Caco-2 (cell line): ENCODE measurements at regions not wholly inside any gene's neighbourhood (a gene's known extent, or its start where the extent isn't known, plus 50 kb on each side); places are given as distances from the start of the nearest gene placed in this dataset.

Experiments used
- BruUV-seq: library from RNA; stranded (reverse); fragments of 400-500 nt; replicated peaks from 2 replicates; lab custom pipeline; 2021; lab: Mats Ljungman, UMichigan
- CTCF ChIA-PET: fragments of 300-600 bp; sonication (Branson Sonifier 250); formaldehyde crosslinking; loops from one replicate; lab custom pipeline; 2022; ENCODE audit warnings: antibody characterized with exemption; lab: Charles Lee
- POLR2A ChIA-PET: fragments of 300-600 bp; sonication (Branson Sonifier 250); formaldehyde crosslinking; loops from one replicate; lab custom pipeline; 2022; ENCODE audit warnings: antibody characterized with exemption; lab: Charles Lee
- DNase-seq, 2 experiments: peaks; one replicate each; pipeline versions ENCODE4 v3.0.0 to v3.0.0-alpha.2; 2020 to 2022
- H3K27me3 ChIP-seq: replicated peaks from 2 replicates; pipeline ENCODE4 v1.6.0; 2011; ENCODE audit warnings: low read length; ENCODE audit not compliant: control insufficient read depth, insufficient read depth
- H3K36me3 ChIP-seq: 2 replicates; pipeline ENCODE4 v1.5.1; 2011; ENCODE audit warnings: low read length; ENCODE audit not compliant: control insufficient read depth, insufficient read depth
- H3K4me1 ChIP-seq: fragments of 250-450 bp; sonication (Bioruptor Pico); 2 replicates; pipeline ENCODE4 v1.5.1; 2020; ENCODE audit warnings: mild to moderate bottlenecking
- H3K4me3 ChIP-seq: 2 replicates; pipeline ENCODE4 v1.5.1; 2011; ENCODE audit warnings: low read depth, mild to moderate bottlenecking, control low read depth, low read length
- H3K9me3 ChIP-seq: fragments of 250-450 bp; sonication (Bioruptor Pico); 2 replicates; pipeline ENCODE4 v1.5.1; 2020; ENCODE audit warnings: mild to moderate bottlenecking, moderate library complexity
- H3K27ac Mint-ChIP-seq: one replicate; pipeline ENCODE4 v1.8.0; 2022; ENCODE audit warnings: mixed read lengths; ENCODE audit not compliant: unreplicated experiment
- H3K27me3 Mint-ChIP-seq: one replicate; pipeline ENCODE4 v1.8.0; 2022; ENCODE audit warnings: mixed read lengths; ENCODE audit not compliant: insufficient read depth, unreplicated experiment
- H3K36me3 Mint-ChIP-seq: one replicate; pipeline ENCODE4 v1.8.0; 2022; ENCODE audit warnings: mild to moderate bottlenecking, mixed read lengths; ENCODE audit not compliant: insufficient read depth, unreplicated experiment
- H3K4me1 Mint-ChIP-seq: one replicate; pipeline ENCODE4 v1.8.0; 2022; ENCODE audit warnings: low read depth, mixed read lengths; ENCODE audit not compliant: unreplicated experiment
- H3K4me3 Mint-ChIP-seq: one replicate; pipeline ENCODE4 v1.8.0; 2022; ENCODE audit warnings: mild to moderate bottlenecking, moderate library complexity, mixed read lengths; ENCODE audit not compliant: unreplicated experiment
- H3K9me3 Mint-ChIP-seq: one replicate; pipeline ENCODE4 v1.8.0; 2022; ENCODE audit warnings: mixed read lengths; ENCODE audit not compliant: unreplicated experiment
- intact Hi-C: fragments of 100-400 bp; cut with micrococcal nuclease; formaldehyde crosslinking; loops from one replicate; pipeline ENCODE4 v1.10.0; 2022; ENCODE audit not compliant: unreplicated experiment
- TF ChIP-seq, protein P1 (sequence below), 2 experiments: fragments of 200-600 bp in 1 of 2; IDR thresholded peaks; 1 replicate in 1 of 2; 2 replicates in 1 of 2; pipeline versions ENCODE4 v1.5.1 to v1.8.0; 2011 to 2022; ENCODE audit warnings: antibody characterized with exemption in 1 of 2, control low read depth in 1 of 2, inconsistent platforms in 1 of 2, low read depth in 1 of 2, low read length in 1 of 2, mild to moderate bottlenecking in 1 of 2, moderate library complexity in 1 of 2; ENCODE audit not compliant: insufficient read depth in 1 of 2, severe bottlenecking in 1 of 2, unreplicated experiment in 1 of 2

GRCh38 chr11:80831374-80831773 lies 1390.5 kb upstream of the TENM4 start:
- CTCF ChIA-PET = no interaction called here
- H3K36me3 Mint-ChIP-seq = no peaks in the 10 kb centered on the region
- H3K27ac Mint-ChIP-seq = no peak overlapping the region

DNA sequence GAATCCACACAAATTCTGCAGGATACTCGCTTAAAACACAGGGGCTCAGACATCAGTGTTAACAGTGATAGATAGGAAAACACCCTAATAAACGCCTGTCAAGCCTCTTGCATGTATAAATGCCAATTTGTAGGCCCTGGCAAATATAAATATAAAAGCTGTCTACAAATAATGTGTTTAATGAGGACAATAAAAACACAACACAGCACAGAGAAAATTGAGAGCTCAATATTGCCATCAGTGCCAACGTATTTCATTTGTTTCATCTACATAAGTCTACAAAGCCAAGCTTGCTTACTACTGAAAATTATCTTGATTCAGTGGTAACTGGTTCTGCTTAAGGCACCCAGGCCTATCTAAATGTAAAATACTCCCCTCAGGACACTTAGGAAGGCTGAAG lies 1387.0 kb upstream of the TENM4 start:
- BruUV-seq = no TSS peak
- no peaks in the 10 kb centered on the region for H3K9me3 Mint-ChIP-seq
- ChIA-PET POLR2A (interaction anchor here (0.6 kb wide), 1 partner anchor 1720 kb away, joined by 3 read pairs; no protein-coding TSS in a partner anchor), CTCF (no interaction called here)
- Histone ChIP-seq H3K36me3 (no peaks in the 10 kb centered on the region), H3K27me3 (no peaks in the 10 kb centered on the region), H3K9me3 (no peaks in the 10 kb centered on the region; the same call in 1 of the 2 replicates), H3K4me3 (no peak overlapping the region), H3K4me1 (no peaks in the 10 kb centered on the region)
- DNase-seq = no peak
- H3K4me1 Mint-ChIP-seq = no peaks in the 10 kb centered on the region
- H3K4me3 Mint-ChIP-seq = no peak overlapping the region
- H3K27ac Mint-ChIP-seq = no peak overlapping the region
- intact Hi-C loops = no loop called here
- no peaks in the 10 kb centered on the region for H3K36me3 Mint-ChIP-seq
- TF ChIP-seq, protein P1, sequence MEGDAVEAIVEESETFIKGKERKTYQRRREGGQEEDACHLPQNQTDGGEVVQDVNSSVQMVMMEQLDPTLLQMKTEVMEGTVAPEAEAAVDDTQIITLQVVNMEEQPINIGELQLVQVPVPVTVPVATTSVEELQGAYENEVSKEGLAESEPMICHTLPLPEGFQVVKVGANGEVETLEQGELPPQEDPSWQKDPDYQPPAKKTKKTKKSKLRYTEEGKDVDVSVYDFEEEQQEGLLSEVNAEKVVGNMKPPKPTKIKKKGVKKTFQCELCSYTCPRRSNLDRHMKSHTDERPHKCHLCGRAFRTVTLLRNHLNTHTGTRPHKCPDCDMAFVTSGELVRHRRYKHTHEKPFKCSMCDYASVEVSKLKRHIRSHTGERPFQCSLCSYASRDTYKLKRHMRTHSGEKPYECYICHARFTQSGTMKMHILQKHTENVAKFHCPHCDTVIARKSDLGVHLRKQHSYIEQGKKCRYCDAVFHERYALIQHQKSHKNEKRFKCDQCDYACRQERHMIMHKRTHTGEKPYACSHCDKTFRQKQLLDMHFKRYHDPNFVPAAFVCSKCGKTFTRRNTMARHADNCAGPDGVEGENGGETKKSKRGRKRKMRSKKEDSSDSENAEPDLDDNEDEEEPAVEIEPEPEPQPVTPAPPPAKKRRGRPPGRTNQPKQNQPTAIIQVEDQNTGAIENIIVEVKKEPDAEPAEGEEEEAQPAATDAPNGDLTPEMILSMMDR (IDR thresholded peaks at IDR 0.05; ENCODE audit: insufficient read depth in 1 of 2, low read depth in 1 of 2, low read length in 1 of 2, severe bottlenecking in 1 of 2, unreplicated experiment in 1 of 2) = no peak
- peaks cover 6% of the 10 kb centered on the region for H3K27me3 Mint-ChIP-seq

More at GRCh38 chr11:80831374-80831773, 1390.5 kb upstream of the TENM4 start:
- Histone ChIP-seq H3K4me1 (no peaks in the 10 kb centered on the region), H3K36me3 (no peaks in the 10 kb centered on the region), H3K4me3 (no peak overlapping the region), H3K27me3 (no peaks in the 10 kb centered on the region), H3K9me3 (no peaks in the 10 kb centered on the region; the same call in 1 of the 2 replicates)
- BruUV-seq = no TSS peak
- intact Hi-C loops = no loop called here
- TF ChIP-seq, protein P1 (IDR thresholded peaks at IDR 0.05; ENCODE audit: insufficient read depth in 1 of 2, low read depth in 1 of 2, low read length in 1 of 2, severe bottlenecking in 1 of 2, unreplicated experiment in 1 of 2) = no peak
- Mint-ChIP-seq H3K9me3 (no peaks in the 10 kb centered on the region), H3K27me3 (peaks cover 3% of the 10 kb centered on the region), H3K4me3 (no peak overlapping the region), H3K4me1 (no peaks in the 10 kb centered on the region)
- POLR2A ChIA-PET = interaction anchor here (0.7 kb wide), 1 partner anchor 9 kb away, joined by 3 read pairs; no protein-coding TSS in a partner anchor
- no peak for DNase-seq

GRCh38 chr11:80826808-80827207 lies 1386.0 kb upstream of the TENM4 start:
- H3K36me3 ChIP-seq = no peaks in the 10 kb centered on the region
- ChIA-PET CTCF (no interaction called here), POLR2A (no interaction called here)
- no peak overlapping the region for H3K27ac Mint-ChIP-seq
- no peaks in the 10 kb centered on the region for H3K27me3 ChIP-seq
- H3K4me3 ChIP-seq = no peak overlapping the region
- H3K9me3 Mint-ChIP-seq = no peaks in the 10 kb centered on the region
- no peaks in the 10 kb centered on the region for H3K36me3 Mint-ChIP-seq
- TF ChIP-seq, protein P1 (IDR thresholded peaks at IDR 0.05; ENCODE audit: insufficient read depth in 1 of 2, low read depth in 1 of 2, low read length in 1 of 2, severe bottlenecking in 1 of 2, unreplicated experiment in 1 of 2) = no peak
- no TSS peak for BruUV-seq
- H3K9me3 ChIP-seq = no peaks in the 10 kb centered on the region; the same call in 1 of the 2 replicates
- no peak for DNase-seq
- peaks cover 6% of the 10 kb centered on the region for H3K27me3 Mint-ChIP-seq
- intact Hi-C loops = no loop called here
- no peak overlapping the region for H3K4me3 Mint-ChIP-seq
- H3K4me1 Mint-ChIP-seq = no peaks in the 10 kb centered on the region
- no peaks in the 10 kb centered on the region for H3K4me1 ChIP-seq
